Activated CD8-positive, alpha-beta memory T cell treated with anti-CD3 and anti-CD28 coated beads for 36 hours (primary cell): ENCODE measurements at regions not wholly inside any gene's neighbourhood (a gene's known extent, or its start where the extent isn't known, plus 50 kb on each side); places are given as distances from the start of the nearest gene placed in this dataset.

Experiments used
- CTCF ChIA-PET: fragments of 350-600 bp; sonication (Branson Sonifier 250); formaldehyde crosslinking; loops from one replicate; lab custom pipeline; 2021; ENCODE audit warnings: antibody characterized with exemption; lab: Charles Lee
- POLR2A ChIA-PET: fragments of 350-600 bp; sonication (Branson Sonifier 250); formaldehyde crosslinking; loops from one replicate; lab custom pipeline; 2021; ENCODE audit warnings: antibody characterized with exemption; lab: Charles Lee

DNA sequence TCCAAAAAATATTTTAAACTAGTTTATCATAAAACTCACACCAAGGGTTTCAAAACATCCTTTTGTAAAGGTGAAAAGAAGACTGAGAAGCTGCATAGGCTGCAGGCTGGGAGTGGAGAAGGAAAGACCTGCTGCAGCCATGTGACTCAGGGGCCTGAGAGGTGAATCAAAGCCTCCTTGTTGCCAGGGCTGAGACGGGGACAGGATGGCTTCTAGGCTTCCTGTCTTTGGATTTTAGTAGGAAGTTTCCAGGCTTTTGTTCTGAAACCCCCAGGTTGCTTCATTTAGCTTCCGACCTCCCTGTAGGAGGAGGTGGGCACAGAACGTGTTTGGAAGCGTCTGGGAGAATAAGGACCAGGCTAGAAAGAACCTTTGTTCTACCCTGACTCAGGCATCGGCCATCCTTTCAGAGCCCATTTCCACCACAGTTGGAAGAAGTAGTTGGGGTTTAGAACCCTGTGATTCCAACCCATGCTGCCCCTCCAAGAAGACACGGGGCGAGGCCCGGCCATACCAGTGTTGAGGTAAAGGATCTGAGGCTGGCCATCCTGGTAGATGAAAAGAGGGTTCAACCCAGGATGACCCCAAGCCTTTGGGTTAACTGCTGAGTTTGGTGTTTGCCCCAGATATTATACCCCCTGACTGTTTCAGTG is 122.4 kb downstream of the SLC25A47 start:
- ChIA-PET POLR2A (interaction anchor here (0.6 kb wide), 1 partner anchor 191 kb away, joined by 3 read pairs; no protein-coding TSS in a partner anchor), CTCF (interaction anchor here (0.7 to 2.2 kb wide), 2 partner anchors 62 to 146 kb away, joined by 3 to 4 read pairs; no protein-coding TSS in a partner anchor)

DNA sequence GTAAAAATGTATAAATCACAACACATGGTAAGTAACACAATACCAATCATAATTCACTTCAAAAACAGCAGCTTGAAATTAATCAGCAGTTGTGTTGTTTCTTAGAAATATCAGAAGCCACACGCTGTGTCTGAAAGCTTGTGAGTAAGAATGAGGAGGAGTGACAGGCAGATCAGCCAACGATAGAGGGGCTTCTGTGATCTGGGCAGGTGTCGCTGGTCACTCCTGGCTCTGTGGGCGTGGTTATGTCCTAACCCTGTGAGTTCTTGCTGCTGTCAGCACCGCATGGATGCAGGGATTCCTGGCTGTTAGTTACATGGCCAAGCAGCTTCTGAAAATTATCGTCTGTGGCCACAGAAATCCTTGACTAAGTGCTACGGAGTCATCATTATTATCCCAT is 123.4 kb downstream of the SLC25A47 start:
- POLR2A ChIA-PET = interaction anchor here (0.6 kb wide), 1 partner anchor 190 kb away, joined by 3 read pairs; no protein-coding TSS in a partner anchor
- CTCF ChIA-PET = interaction anchor here (0.7 to 2.2 kb wide), 2 partner anchors 63 to 145 kb away, joined by 3 to 4 read pairs; no protein-coding TSS in a partner anchor

DNA sequence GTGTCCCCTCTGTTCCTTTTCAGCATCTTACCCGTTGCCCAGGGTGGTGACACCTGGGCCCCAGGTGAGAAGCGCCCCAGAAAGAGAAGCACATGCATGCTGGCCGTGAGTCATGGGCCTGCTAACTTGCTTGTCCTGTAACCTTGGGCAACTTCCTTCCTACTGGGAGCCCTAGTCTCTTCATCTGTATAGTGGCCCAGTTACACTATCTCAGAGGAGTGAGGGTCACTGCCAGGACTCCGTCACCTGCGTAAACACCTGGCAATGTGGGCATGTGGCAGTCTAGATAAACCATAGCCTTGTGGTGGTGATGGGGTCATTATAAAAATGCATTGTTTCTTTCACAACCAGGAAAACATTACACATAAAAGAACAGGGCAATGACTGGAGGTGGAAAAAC is 125.2 kb downstream of the SLC25A47 start:
- POLR2A ChIA-PET = no interaction called here
- CTCF ChIA-PET = no interaction called here

DNA sequence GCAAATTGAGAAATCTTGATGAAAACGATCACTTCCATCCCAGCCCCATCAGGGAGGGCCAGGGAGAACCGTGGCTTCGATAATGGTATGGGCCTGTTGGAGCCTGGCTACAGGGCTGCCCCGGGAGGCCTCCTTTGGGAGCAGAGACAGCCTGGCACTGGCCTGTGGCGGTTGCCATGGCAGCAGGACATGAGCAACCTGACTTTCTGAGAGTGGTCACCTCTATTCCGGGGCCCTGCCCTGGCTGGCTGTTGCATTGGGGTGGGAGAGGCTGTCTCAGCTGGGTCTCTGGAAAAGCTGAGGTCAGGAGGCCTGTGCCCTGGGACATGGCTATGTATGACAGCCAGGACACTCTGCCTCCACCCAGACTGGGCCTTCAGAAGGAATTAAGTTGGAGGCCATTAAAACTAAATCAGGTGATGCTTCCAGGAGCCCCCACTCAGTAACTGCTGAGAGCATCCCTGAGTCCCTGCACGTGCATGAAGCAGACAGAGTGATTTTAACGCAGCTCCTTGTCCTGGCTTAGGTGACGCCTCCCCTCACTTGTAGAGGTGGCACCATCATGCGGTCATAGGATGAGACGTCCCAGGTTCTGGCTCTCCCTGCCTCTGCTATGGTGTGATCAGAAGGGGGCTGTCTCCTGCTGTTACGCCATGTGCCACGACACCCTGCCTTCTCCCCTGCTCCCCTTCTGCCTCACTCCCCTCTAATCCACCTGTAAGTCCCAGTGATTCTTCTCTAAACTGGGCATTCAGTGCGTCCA is 126.3 kb downstream of the SLC25A47 start:
- ChIA-PET POLR2A (no interaction called here), CTCF (no interaction called here)

DNA sequence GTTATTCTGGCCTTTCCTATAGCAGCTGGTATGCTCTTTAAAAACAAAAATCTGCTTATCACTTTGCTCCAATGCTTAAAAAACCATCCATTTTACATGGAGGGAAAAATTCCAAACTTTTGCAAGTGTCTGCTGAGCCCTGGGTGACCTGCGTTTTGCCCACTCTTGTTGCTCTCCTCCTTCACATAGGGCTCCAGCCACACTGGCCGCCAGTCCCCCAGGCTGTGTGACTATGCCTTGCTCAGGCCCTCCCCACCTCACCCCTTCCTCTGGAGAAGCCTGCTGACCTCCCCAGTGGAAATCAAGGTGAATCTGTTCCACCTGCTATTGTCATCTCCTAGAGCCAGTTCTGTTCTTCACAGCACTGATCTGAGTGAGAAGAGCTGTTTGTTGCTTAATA is 126.9 kb downstream of the SLC25A47 start:
- POLR2A ChIA-PET = no interaction called here
- CTCF ChIA-PET = no interaction called here

DNA sequence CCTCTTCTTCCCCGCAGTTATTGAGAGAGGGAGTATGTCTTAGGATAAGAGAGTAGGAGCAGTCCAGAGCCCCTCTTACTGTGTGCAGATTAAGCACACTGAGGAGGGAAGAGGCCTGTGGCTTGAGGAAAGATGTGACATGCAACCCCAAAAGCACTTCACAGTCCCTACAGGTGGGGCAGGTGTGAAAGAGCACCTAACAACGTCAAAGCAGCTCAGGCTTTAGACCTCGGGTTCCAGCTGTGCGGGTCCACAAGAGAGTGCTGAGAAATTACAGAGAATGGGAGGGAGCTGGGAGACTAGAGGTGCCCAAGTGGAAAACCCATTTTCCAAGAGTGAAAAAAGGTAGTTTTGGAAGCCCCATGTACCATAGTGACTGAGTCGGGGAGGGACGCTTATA is 127.6 kb downstream of the SLC25A47 start:
- ChIA-PET CTCF (interaction anchor here (0.7 kb wide), 1 partner anchor 195 kb away, joined by 3 read pairs; no protein-coding TSS in a partner anchor), POLR2A (no interaction called here)

DNA sequence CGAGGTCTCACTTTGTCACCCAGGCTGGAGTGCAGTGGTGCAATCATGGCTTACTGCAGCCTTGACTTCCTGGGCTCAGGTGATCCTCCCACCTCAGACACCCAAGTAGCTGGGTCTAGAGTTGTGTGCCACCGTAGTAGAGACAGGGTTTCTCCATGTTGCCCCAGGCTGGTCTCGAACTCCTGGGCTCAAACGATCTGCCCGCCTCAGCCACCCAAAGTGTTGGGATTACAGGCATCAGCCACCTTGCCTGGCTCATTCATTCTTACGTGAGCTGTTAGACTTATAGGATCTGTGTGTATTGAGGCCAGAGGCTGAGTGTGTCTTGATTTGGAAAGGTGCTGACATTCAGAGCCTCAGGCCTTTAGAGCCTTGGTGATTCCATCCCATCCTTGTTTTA is 128.1 kb downstream of the SLC25A47 start:
- CTCF ChIA-PET = interaction anchor here (0.7 kb wide), 1 partner anchor 194 kb away, joined by 3 read pairs; no protein-coding TSS in a partner anchor
- POLR2A ChIA-PET = no interaction called here

DNA sequence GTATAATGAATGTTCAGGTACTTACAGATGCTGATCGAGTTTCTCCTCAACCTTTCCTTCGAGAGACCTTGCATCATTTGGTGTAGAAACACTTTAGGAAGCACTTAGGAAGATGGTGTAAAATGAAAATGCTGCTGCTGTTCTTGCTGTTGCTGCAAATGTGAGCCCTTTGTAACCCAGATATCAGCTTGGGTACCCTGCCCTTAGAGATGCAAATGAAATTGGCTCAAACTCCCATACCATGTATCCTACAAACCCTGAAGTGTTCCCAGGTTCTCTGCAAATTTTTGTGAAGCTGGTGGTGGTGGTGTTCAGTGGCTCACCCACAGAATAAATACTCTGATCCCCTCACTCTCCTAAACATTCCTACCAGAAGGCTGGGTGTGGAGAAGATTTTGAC is 130.8 kb downstream of the SLC25A47 start:
- ChIA-PET POLR2A (no interaction called here), CTCF (interaction anchor here (1.3 kb wide), 1 partner anchor 192 kb away, joined by 3 read pairs; no protein-coding TSS in a partner anchor)

DNA sequence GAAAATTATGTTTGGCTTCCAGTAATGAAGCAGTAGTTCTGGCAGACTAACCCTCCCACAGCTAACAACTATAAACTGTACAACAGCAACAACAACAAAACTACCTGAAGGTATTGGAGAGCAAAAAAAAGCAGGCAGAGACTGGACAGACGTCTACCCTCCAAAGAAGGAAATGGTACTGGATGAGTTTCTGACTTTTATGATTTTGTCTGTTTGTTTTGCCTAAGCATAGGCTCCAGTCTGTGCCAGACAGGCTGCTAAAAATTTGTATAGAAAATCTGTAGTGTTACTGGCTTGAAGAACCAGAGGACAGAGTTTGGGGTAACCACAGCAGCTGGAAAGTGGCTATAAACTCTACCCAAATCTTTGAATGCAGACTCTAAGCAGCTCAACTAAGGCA is 131.3 kb downstream of the SLC25A47 start:
- CTCF ChIA-PET = interaction anchor here (1.3 kb wide), 1 partner anchor 191 kb away, joined by 3 read pairs; no protein-coding TSS in a partner anchor
- POLR2A ChIA-PET = no interaction called here

DNA sequence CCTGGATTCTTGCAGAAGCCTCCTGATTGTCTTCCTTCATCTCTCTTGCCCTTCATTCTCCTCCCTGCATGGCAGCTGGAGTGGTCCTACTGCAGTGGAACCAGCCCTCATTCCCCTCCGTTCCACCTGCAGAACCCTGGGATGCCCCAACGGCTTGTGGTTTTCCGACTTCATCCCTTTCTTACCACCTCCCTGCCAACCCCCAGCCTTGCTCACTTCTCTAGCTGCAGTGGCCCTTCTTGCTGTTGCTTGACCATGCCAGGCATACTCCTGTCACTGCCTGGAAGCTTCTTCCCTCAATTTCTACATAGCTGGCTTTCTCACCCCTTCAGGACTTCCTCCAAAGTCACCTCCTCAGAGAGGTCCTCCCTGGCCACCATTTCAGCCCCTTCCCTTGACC is 123.3 kb downstream of the BEGAIN start:
- ChIA-PET POLR2A (no interaction called here), CTCF (no interaction called here)

DNA sequence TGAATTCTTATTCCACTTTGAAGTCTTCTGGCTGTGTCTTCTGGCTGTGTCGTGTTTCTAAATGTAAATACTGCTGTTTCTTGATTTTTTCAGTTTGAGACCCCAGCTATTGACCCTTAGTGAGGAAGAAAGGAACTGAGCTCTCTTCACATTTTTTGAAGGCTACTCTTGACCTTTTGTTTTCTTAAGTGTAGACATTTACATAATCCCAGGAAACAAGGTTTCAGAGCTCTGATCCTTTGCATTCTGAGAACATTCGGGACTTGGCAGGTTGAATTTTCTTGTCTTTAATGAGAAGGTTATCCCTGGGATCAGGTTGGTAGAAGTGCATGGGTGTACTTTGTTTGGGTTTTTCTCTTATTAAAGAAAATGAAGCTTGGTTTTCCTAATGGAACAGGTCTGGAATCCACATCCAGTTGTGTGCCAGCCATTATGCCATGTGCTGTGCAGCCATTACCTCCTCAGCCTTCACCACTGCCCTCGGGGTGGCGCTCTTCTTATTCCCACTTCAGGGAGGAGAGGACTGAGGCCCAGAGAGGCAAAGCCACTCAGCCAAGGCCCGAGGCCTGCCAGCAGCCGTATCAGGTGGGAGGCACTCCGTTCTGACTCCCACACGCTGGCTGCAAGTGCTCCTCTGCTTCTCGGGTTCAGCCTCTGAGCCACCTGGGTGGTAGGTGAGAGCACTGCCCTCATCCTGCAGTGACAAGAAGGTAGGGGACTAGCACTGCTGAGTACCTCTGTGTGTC is 120.9 kb downstream of the BEGAIN start:
- ChIA-PET CTCF (interaction anchor here (0.8 kb wide), 1 partner anchor 10 kb away, joined by 3 read pairs; no protein-coding TSS in a partner anchor), POLR2A (no interaction called here)

DNA sequence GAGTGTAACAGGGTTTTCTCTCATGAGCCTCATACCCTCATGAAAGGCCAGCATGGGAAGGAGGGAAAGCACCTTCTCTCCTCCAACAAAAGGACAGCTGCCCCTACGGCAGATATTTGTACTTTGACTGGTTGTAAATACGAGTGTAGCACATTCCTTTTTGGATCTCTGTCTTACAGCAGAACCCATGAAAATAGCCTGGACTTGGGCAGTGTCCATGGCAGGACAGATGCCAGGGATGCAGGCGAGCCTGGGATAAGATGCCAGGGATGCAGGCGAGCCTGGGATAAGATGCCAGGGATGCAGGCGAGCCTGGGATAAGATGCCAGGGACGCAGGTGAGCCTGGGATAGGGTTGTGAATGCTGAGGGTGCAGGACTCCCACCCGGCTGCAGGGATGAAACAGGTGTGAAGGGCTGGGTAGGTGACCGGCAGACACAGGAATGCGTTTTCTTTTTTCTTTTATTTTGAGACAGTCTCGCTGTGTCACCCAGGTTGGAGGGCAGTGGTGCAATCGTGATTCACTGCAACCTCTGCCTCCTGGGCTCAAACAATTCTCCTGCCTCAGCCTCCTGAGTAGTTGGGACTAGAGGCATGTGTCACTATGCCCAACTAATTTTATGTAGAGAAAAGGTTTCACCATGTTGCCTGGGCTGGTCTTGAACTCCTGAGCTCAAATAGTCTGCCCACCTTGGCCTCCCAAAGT is 120.0 kb downstream of the BEGAIN start:
- CTCF ChIA-PET = no interaction called here
- POLR2A ChIA-PET = no interaction called here

DNA sequence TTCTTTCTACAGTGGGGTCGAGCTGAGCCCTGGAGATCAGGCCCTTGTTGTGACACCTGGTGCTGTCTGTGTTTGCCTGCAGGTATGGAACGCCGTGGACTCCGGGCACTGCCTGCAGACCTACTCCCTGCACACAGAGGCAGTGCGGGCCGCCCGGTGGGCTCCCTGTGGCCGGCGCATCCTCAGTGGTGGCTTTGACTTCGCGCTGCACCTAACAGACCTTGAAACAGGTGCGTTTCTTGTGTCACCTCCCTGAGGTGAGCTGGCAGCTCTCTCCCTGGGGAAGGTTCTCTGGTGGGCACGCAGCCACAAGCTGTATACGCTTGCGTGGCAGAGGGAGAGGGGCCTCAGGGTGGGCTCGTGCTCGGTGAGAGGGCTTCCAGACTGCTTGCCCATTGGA is 119.3 kb downstream of the BEGAIN start:
- ChIA-PET POLR2A (no interaction called here), CTCF (no interaction called here)

DNA sequence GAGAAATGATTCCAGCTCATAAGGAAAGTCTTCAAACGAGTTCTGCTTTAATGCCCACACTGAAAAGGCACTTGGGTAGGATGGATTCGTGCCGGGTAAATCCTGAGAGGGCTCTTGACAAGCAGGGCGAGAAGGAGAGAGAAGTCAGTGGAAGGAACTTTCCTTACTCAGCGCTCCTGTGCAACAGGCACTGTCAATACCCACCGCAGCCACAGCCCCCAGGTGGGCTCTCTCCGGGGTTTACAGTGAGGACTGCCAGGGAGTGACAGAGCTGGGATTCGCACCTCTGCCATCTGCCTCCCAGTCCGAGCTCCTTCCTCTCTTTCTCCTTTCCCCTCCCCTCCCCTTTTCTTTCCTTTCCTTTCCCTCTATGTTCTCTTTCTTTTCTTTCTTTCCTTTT is 118.7 kb downstream of the BEGAIN start:
- CTCF ChIA-PET = no interaction called here
- POLR2A ChIA-PET = no interaction called here

DNA sequence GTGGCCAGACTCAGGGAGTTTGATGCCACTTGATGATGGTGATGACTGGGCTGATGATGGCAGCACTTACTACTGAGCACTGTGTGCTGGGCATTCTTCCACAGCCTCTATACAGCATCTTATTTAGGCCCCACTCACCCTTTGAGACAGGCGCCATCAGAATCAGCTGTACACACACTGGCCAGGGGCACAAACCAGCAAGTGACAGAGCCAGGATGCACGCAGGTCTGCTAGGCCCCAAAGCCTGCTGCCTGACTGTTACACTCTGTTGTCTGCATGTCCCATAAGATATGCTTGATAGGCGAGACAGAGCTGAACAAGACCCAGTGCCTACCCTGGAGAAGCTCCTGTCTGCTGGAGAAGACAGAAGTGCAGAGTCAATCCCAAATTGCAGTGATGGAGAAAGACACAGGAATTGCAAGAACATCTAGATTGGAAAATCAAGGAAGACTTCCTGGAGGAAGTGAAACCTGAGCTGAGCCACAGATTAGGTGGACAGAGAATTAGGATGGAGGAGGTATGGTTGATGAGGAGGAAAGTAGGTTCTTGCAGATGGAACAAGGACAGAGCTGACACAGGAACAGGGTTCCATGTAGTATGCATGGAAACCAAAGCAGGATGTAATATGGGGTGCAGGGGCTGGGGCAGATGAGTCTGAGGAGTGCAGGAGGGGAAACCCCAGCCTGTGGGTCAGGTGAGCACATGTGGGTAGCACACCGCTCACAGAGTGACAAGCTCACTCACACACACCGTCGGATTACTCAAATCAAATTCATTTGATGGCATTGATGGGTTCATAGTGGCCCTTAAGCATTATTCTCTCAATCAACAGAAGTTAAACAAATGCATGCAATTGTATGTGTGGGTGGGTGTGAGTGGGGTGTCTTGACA is 117.3 kb downstream of the BEGAIN start:
- ChIA-PET CTCF (no interaction called here), POLR2A (no interaction called here)

DNA sequence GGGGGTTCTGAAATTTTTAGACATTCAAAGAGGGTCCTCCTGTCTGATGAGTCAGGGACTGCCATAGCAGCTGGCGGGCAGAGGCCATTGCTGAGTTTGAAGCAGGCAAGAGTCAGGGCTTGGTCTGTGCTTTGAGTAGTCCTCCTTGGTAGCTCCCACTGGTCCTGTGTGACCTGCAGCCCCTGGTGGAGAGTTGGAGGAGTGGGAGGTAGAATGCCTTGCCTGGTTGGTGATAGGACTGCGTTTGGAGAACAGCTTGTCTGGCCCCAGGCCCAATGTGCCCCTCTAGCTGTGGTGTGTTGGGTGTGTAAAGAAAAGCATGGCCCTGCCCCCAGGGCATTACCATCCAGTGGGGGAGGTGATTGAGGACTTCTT is 116.7 kb downstream of the BEGAIN start:
- CTCF ChIA-PET = no interaction called here
- POLR2A ChIA-PET = no interaction called here

DNA sequence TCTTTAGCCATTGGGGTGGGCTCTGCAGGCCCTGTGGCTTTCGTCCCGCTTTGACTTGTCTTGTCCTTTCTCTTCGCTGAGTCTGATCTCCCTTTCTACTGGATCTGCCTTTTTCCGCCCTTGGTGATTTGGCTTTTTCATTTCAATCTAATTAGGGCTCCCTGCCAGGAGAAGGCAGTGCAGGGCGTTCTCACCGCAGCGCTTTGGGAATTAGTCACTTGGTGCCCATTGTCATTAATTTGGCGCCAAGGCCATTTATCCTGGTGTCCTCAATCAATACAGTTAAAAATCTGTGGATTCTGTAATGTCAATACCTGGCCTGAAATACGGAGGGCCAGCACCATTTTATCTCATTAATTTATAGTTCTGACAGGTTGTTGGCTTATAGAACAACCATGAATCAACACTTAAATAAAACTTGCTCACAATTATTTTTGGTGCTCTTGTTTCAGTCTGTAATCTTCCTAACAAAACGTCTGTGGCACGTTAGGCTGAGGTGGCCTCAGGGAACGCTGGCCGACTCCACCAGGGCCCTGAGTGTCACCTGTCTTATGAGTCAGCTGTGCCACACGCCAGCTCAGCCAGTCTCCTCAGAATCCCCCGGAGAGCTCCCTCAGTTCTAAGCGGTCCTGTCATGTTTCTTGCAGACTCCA is 115.7 kb downstream of the BEGAIN start:
- ChIA-PET POLR2A (no interaction called here), CTCF (no interaction called here)

DNA sequence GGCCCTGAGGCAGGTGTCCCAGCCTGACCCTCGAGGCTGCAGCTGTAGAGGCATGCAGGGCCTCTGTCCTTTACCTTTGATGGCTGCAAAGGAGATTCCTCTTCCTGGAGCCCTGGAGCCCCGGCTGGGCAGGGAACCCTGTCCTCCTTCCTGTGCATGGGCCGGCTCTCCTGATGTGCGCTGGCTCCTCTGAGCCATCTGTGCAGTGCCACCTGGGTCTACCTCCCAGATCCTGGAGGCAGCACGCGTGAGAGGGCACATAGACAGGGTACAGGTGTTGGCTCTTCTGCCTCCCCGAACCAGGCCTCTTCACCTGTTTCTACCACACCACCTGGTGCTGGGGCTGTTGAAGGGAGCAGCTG is 115.1 kb downstream of the BEGAIN start:
- POLR2A ChIA-PET = no interaction called here

More for the DNA sequence above, 115.1 kb downstream of the BEGAIN start:
- CTCF ChIA-PET = no interaction called here
